Smooth muscle cell (in vitro differentiated cells): ENCODE measurements at regions not wholly inside any gene's neighbourhood (a gene's known extent, or its start where the extent isn't known, plus 50 kb on each side); places are given as distances from the start of the nearest gene placed in this dataset.
A peak's percentile ranks its signal among the peaks of the same experiment; 100 is the strongest.

ENCODE experiments used
- DNase-seq: peaks from one replicate; lab custom pipeline; 2025; ENCODE audit not compliant: unreplicated experiment; lab: John Stamatoyannopoulos, UW
- H2AFZ ChIP-seq: fragments of 200-600 bp; sonication (generic); 2 replicates; pipeline ENCODE4 v1.6.0; 2016; ENCODE audit warnings: antibody characterized with exemption, low read depth, mild to moderate bottlenecking
- H3F3A ChIP-seq: fragments of 200-600 bp; sonication (generic); 2 replicates; pipeline ENCODE4 v1.6.0; 2017; ENCODE audit warnings: antibody characterized with exemption, low read depth
- H3K27ac ChIP-seq: fragments of 200-600 bp; sonication (generic); 2 replicates; pipeline ENCODE4 v1.5.1; 2016; ENCODE audit warnings: low read depth, mild to moderate bottlenecking
- H3K27me3 ChIP-seq: fragments of 200-600 bp; sonication (generic); 2 replicates; pipeline ENCODE4 v1.6.1; 2016; ENCODE audit warnings: low read depth, mild to moderate bottlenecking
- H3K36me3 ChIP-seq: fragments of 200-600 bp; sonication (generic); 2 replicates; pipeline ENCODE4 v1.5.1; 2016; ENCODE audit warnings: low read depth
- H3K4me1 ChIP-seq: fragments of 200-600 bp; sonication (generic); 2 replicates; pipeline ENCODE4 v1.5.1; 2016; ENCODE audit warnings: low read depth
- H3K4me2 ChIP-seq: fragments of 200-600 bp; sonication (generic); 2 replicates; pipeline ENCODE4 v1.6.0; 2016; ENCODE audit warnings: mild to moderate bottlenecking
- H3K4me3 ChIP-seq: fragments of 200-600 bp; sonication (generic); 2 replicates; pipeline ENCODE4 v1.5.1; 2016; ENCODE audit warnings: mild to moderate bottlenecking
- H3K79me2 ChIP-seq: fragments of 200-600 bp; sonication (generic); 2 replicates; pipeline ENCODE4 v1.6.0; 2016; ENCODE audit warnings: low read depth, mild to moderate bottlenecking
- H3K9ac ChIP-seq: fragments of 200-600 bp; sonication (generic); 2 replicates; pipeline ENCODE4 v1.6.0; 2016; ENCODE audit warnings: low read depth
- H3K9me3 ChIP-seq: fragments of 200-600 bp; sonication (generic); replicated peaks from 2 replicates; pipeline ENCODE4 v1.5.1; 2016; ENCODE audit warnings: low read depth
- H4K20me1 ChIP-seq: fragments of 200-600 bp; sonication (generic); 2 replicates; pipeline ENCODE4 v1.6.0; 2016; ENCODE audit warnings: low read depth
- WGBS: methylation state at CpG from one replicate; pipeline ENCODE4 v1.1.7; 2016; ENCODE audit warnings: low lambda C conversion rate; 5-methylcytosine and 5-hydroxymethylcytosine counted together
- TF ChIP-seq, protein P1 (sequence below): fragments of 200-600 bp; sonication (generic); IDR thresholded peaks from 2 replicates; pipeline ENCODE4 v1.5.1; 2017; ENCODE audit warnings: borderline replicate concordance, mild to moderate bottlenecking, antibody characterized with exemption; ENCODE audit not compliant: insufficient read depth, poor library complexity, severe bottlenecking

DNA sequence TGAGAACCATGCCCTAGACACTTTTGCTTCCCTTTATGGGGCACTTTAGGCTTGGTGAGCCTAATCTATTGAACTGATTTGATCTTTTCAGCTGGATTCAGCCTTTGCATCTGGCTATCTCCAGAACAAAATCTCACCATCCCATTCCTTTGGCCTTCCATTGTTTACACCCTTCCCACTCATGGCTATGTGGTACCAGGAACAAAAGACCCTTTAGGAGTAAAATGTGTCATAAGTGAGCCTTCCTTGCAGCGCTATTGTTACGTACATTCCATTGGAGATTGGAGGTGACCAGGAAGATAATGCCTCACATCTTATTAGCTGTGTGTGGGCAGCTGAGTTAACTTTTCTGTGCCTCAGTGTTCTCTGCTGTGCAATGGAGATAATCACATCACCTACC, 188.4 kb downstream of the SATB1 start:
- no peaks in the 10 kb centered on the region for H3K36me3 ChIP-seq
- H3K4me2 ChIP-seq = peak overlapping the region; percentile 49
- no peaks in the 10 kb centered on the region for H3K79me2 ChIP-seq
- peaks cover 3% of the 10 kb centered on the region for H3F3A ChIP-seq
- no peak overlapping the region for H3K4me3 ChIP-seq
- TF ChIP-seq, protein P1, sequence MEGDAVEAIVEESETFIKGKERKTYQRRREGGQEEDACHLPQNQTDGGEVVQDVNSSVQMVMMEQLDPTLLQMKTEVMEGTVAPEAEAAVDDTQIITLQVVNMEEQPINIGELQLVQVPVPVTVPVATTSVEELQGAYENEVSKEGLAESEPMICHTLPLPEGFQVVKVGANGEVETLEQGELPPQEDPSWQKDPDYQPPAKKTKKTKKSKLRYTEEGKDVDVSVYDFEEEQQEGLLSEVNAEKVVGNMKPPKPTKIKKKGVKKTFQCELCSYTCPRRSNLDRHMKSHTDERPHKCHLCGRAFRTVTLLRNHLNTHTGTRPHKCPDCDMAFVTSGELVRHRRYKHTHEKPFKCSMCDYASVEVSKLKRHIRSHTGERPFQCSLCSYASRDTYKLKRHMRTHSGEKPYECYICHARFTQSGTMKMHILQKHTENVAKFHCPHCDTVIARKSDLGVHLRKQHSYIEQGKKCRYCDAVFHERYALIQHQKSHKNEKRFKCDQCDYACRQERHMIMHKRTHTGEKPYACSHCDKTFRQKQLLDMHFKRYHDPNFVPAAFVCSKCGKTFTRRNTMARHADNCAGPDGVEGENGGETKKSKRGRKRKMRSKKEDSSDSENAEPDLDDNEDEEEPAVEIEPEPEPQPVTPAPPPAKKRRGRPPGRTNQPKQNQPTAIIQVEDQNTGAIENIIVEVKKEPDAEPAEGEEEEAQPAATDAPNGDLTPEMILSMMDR = no peak
- DNase-seq = no peak
- H3K4me1 ChIP-seq = peaks cover 25% of the 10 kb centered on the region
- no peaks in the 10 kb centered on the region for H3K27me3 ChIP-seq
- H3K9me3 ChIP-seq = no peaks in the 10 kb centered on the region
- no peak overlapping the region for H3K27ac ChIP-seq
- H4K20me1 ChIP-seq = no peaks in the 10 kb centered on the region
- 85% methylated on average over 2 of the region's 2 CpGs for WGBS
- no peak overlapping the region for H2AFZ ChIP-seq
- no peak overlapping the region for H3K9ac ChIP-seq

DNA sequence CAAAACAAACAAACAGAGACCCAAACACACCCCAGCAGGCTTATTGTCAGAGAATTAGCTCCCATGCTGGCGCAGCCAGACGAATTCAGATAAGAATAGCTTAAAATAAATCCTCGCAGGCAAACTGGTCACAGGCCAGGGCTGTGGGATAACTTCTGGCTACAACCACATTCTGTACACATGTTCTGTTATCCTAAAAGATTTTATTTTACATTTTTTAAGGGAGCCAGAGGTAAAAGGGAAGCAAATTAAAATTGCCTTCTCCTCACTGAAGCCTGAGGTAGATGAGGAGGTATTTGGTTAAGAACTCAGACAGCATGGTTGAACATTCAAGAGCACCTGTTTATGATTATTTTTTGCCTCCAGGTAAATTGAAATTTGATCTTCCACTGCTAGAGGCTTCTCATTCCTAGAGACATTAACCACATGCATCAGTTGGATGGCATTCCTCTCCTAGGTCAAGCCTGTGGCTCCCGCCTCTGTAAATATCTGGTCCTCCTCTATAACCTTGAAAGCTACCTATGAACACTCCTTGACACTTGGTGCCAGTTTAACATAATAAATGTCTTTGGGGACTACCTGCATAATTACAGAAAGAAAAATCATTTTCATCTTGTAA, 190.3 kb downstream of the SATB1 start:
- Histone ChIP-seq H4K20me1 (no peaks in the 10 kb centered on the region), H3K4me2 (peak overlapping the region; percentile 75), H3K9me3 (no peaks in the 10 kb centered on the region), H3K4me3 (no peak overlapping the region), H3K27me3 (no peaks in the 10 kb centered on the region), H3K4me1 (peaks cover 25% of the 10 kb centered on the region), H3K36me3 (no peaks in the 10 kb centered on the region), H3F3A (peaks cover 3% of the 10 kb centered on the region), H2AFZ (no peak overlapping the region), H3K9ac (no peak overlapping the region), H3K79me2 (no peaks in the 10 kb centered on the region), H3K27ac (no peak overlapping the region)
- TF ChIP-seq, protein P1 = no peak
- WGBS = 27% methylated on average over 4 of the region's 4 CpGs
- no peak for DNase-seq

DNA sequence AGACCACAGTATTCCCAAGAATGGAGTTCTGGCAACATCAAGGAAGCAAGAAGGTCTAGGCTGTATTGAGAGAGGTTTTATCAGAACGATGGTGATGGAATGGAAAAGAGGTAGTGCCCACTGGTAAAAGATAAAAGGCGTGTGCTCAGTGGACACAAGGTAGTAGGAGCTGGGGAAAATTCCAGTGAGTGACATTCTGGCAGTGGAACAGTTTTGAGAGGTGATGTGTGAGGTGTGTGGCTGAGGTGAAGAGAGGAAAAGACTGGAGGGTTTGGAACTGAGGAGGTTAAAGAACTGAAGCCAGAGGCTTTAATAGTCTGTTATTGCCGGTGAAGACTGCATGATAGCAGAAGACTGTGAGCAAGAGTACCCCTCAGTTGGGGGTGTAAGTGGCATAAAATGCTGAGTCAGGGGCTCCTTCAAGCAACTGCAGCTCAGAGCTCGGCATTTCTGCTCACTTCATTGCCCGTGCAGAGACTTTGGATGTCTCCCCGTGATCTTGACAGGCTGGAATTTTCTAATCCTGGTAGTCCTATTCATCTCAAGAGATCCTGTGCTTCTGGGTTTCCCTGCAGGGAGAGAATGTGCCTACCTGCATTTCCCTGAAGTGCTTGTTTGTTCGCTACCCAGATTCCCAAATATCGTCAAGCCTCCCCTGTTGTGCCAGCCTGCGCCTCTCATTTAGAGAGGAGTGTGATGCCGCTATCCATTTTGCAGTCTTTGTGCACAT, 191.0 kb downstream of the SATB1 start:
- Histone ChIP-seq H3K9ac (no peak overlapping the region), H3K27ac (no peak overlapping the region), H2AFZ (no peak overlapping the region), H3K4me2 (peak overlapping the region; percentile 75), H3K4me1 (peaks cover 25% of the 10 kb centered on the region), H3K9me3 (no peaks in the 10 kb centered on the region), H3K27me3 (no peaks in the 10 kb centered on the region), H3K4me3 (no peak overlapping the region), H3K79me2 (no peaks in the 10 kb centered on the region), H3K36me3 (no peaks in the 10 kb centered on the region), H3F3A (peaks cover 3% of the 10 kb centered on the region), H4K20me1 (no peaks in the 10 kb centered on the region)
- WGBS = 43% methylated on average over 10 of the region's 10 CpGs
- DNase-seq = no peak
- TF ChIP-seq, protein P1 = no peak
